Progenitor cell of endocrine pancreas (in vitro differentiated cells): ENCODE measurements at regions not wholly inside any gene's neighbourhood (a gene's known extent, or its start where the extent isn't known, plus 50 kb on each side); places are given as distances from the start of the nearest gene placed in this dataset.
A peak's percentile ranks its signal among the peaks of the same experiment; 100 is the strongest.

Experiments used
- DNase-seq: peaks from one replicate; pipeline ENCODE4 v3.0.0; 2021; ENCODE audit warnings: low spot score; ENCODE audit not compliant: unreplicated experiment
- H3K27ac Mint-ChIP-seq: 2 replicates; pipeline ENCODE4 v1.8.0; 2021; ENCODE audit warnings: mild to moderate bottlenecking, moderate library complexity, mixed read lengths
- H3K27me3 Mint-ChIP-seq: 2 replicates; pipeline ENCODE4 v1.8.0; 2021; ENCODE audit warnings: mixed read lengths
- H3K36me3 Mint-ChIP-seq: 2 replicates; pipeline ENCODE4 v1.8.0; 2022; ENCODE audit warnings: mixed read lengths; ENCODE audit not compliant: insufficient read depth
- H3K4me1 Mint-ChIP-seq: 2 replicates; pipeline ENCODE4 v1.8.0; 2021; ENCODE audit warnings: low read depth, mixed read lengths
- H3K4me3 Mint-ChIP-seq: 2 replicates; pipeline ENCODE4 v1.8.0; 2021; ENCODE audit warnings: low read depth, mild to moderate bottlenecking, moderate library complexity, mixed read lengths
- H3K9me3 Mint-ChIP-seq: 2 replicates; pipeline ENCODE4 v1.8.0; 2021; ENCODE audit warnings: low read depth, mixed read lengths
- CTCF ChIP-seq: fragments of 200-600 bp; sonication (generic); IDR thresholded peaks from one replicate; pipeline ENCODE4 v1.5.0; 2021; ENCODE audit warnings: antibody characterized with exemption, mild to moderate bottlenecking; ENCODE audit not compliant: unreplicated experiment

DNA sequence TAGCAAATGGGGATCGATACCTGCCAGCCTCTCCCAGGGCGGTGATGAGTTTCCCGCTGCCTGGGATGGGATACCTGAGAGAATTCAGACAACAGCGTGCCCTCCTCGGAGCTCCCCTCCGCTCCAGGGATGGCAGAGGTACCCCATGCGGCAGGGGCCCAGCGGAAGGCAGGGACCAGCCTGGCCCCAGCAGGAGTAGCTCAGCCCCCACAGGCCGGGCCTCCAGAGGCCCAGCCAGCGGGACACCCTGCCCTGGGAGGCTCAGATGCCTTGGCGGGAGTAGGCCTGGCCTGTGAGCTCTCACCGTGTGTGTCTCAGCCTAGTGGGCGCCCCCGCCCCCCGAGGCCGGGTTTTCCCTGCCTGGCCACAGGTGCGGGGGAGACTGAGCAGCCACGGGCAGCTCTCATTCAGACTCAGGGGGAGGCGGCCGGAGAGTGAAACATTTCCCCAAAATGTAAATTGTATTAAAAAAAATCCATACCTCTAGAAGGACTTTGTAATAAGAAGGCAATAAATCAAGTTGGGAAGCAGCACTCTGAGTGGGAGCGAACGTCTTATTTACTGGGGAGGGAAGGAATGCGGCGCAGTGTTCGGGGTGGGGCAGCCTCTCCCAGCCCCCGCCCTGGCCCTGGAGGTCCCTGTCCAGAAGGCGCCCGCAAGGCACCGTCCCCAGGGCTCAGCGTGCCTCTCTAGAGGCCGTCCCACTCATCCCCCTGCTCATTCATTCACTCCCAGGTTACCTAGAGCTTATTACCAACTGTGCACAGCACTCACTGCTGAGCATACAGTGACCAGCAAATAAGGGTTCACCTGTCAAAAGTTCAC lies 888.0 kb downstream of the BRD1 start:
- H3K4me3 Mint-ChIP-seq = no peak overlapping the region
- peak overlapping the region; percentile 80 for H3K27ac Mint-ChIP-seq
- peaks cover 15% of the 10 kb centered on the region for H3K9me3 Mint-ChIP-seq
- no peak for TF ChIP-seq CTCF
- H3K4me1 Mint-ChIP-seq = peaks cover 14% of the 10 kb centered on the region
- peaks cover 1% of the 10 kb centered on the region for H3K36me3 Mint-ChIP-seq
- no peak for DNase-seq
- peaks cover 10% of the 10 kb centered on the region for H3K27me3 Mint-ChIP-seq

GRCh38 chr22:48938741-48939140 lies 888.9 kb downstream of the BRD1 start:
- H3K27me3 Mint-ChIP-seq = peaks cover 9% of the 10 kb centered on the region
- no peak overlapping the region for H3K4me3 Mint-ChIP-seq
- peaks cover 21% of the 10 kb centered on the region for H3K9me3 Mint-ChIP-seq
- no peak overlapping the region for H3K27ac Mint-ChIP-seq
- peaks cover 14% of the 10 kb centered on the region for H3K4me1 Mint-ChIP-seq
- no peak for DNase-seq
- no peak for TF ChIP-seq CTCF
- peaks cover 1% of the 10 kb centered on the region for H3K36me3 Mint-ChIP-seq

DNA sequence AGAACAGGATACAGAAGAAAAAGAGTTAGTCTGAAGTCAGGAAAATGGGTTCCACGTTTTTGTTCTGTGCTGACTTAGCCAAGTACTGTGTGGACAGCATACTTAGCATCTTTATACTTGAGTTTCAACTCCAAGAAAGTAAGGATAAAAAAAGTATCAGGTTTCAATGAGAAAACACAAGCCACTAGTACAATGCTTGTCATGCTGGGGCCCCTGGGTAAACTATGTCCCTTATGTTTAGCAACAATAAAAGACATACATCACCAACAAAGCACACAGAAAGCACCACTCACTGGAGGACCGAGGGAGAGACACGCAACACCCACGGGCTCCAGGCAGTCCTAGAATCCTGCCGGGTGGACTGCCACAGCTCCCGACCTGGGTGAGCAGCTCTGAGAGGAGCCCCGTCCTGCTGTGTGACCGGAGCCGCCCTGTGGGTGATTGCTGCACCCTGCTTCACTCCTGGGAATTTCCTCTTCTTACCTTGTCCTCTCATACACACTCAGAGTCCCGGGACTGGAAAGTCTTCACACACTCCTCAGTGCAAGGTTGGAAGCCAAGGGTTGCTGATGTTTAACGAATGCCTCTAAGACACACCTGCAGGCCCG lies 890.5 kb downstream of the BRD1 start:
- TF ChIP-seq CTCF = no peak
- no peak overlapping the region for H3K4me3 Mint-ChIP-seq

DNA sequence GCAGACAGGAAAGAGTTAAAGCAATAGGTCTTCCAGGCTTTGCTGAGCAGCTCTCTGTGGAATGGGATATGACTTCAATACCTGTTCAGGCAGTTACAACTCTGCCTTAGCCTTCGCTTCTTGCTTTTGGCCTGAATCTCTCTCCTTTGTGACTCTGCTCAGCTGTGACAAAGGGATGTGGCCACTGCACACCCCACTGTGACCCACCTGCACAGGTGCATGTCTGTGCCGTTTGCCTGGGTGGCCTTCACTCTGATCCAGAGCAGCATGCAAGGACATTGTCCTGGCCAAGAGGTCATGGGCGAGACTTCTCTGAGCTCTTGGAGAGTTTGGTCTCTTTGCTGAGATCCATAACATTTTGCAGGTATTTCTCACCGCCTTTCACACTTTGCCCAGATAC lies 891.3 kb downstream of the BRD1 start:
- H3K27ac Mint-ChIP-seq = no peak overlapping the region

More for the DNA sequence above, 890.5 kb downstream of the BRD1 start:
- H3K27ac Mint-ChIP-seq = peak overlapping the region; percentile 29
- H3K27me3 Mint-ChIP-seq = peaks cover 6% of the 10 kb centered on the region
- H3K36me3 Mint-ChIP-seq = peaks cover 1% of the 10 kb centered on the region
- DNase-seq = no peak
- H3K4me1 Mint-ChIP-seq = peaks cover 12% of the 10 kb centered on the region
- H3K9me3 Mint-ChIP-seq = peaks cover 21% of the 10 kb centered on the region

DNA sequence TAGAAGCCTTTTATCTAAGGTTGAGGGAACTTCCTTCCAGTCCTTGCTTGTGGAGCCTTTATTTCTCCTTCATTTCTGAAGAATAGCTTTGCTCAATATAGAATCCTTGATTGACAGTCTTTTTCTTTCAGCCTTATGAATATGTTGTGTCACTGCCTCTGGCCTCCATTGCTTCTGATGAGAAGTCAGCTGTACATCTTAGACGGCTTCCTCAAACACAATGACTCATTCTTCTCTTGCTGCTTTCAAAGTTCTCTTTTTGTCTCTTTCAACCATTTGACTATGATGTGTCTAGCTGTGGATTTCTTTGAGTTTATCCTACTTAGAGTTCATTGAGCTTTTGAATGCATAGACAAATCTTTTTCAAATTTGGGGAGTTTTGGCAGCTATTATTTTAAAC lies 893.2 kb downstream of the BRD1 start:
- DNase-seq = no peak
- H3K4me1 Mint-ChIP-seq = peaks cover 9% of the 10 kb centered on the region
- no peak overlapping the region for H3K27ac Mint-ChIP-seq
- peaks cover 9% of the 10 kb centered on the region for H3K27me3 Mint-ChIP-seq
- TF ChIP-seq CTCF = no peak
- no peak overlapping the region for H3K4me3 Mint-ChIP-seq
- H3K9me3 Mint-ChIP-seq = peaks cover 21% of the 10 kb centered on the region
- H3K36me3 Mint-ChIP-seq = peaks cover 1% of the 10 kb centered on the region

More for the DNA sequence above, 891.3 kb downstream of the BRD1 start:
- no peak for DNase-seq
- Mint-ChIP-seq H3K4me1 (peaks cover 12% of the 10 kb centered on the region), H3K9me3 (peaks cover 21% of the 10 kb centered on the region), H3K27me3 (peaks cover 6% of the 10 kb centered on the region), H3K36me3 (peaks cover 1% of the 10 kb centered on the region), H3K4me3 (no peak overlapping the region)
- no peak for TF ChIP-seq CTCF
